Spinal cord (tissue), 9 donors: ENCODE measurements at regions not wholly inside any gene's neighbourhood (a gene's known extent, or its start where the extent isn't known, plus 50 kb on each side); places are given as distances from the start of the nearest gene placed in this dataset.
A peak's percentile ranks its signal among the peaks of the same experiment; 100 is the strongest.

Source experiments
- DNase-seq, 6 donors: peaks; one replicate each; pipeline versions ENCODE4 v3.0.0 to v3.0.0-alpha.2; 2013 to 2015; ENCODE audit warnings: low spot score in 6 of 6, low read depth in 4 of 6
- H3K27ac ChIP-seq: one replicate; pipeline ENCODE4 v1.5.1; 2013; ENCODE audit warnings: low read depth, low read length, control low read depth
- H3K27me3 ChIP-seq: one replicate; pipeline ENCODE4 v1.6.1; 2013; ENCODE audit warnings: low read length; ENCODE audit not compliant: control insufficient read depth, insufficient read depth
- H3K36me3 ChIP-seq: one replicate; pipeline ENCODE4 v1.6.1; 2013; ENCODE audit warnings: low read length; ENCODE audit not compliant: control insufficient read depth, insufficient read depth
- H3K4me1 ChIP-seq: one replicate; pipeline ENCODE4 v1.6.1; 2013; ENCODE audit warnings: low read length; ENCODE audit not compliant: control insufficient read depth, insufficient read depth
- H3K4me3 ChIP-seq: one replicate; pipeline ENCODE4 v1.5.1; 2013; ENCODE audit warnings: low read depth, low read length, control low read depth
- H3K9me3 ChIP-seq: one replicate; pipeline ENCODE4 v1.6.1; 2013; ENCODE audit warnings: low read length; ENCODE audit not compliant: control insufficient read depth, insufficient read depth
- WGBS: methylation state at CpG from one replicate; pipeline ENCODE4 v1.1.5; 2013; ENCODE audit warnings: missing lambda C conversion rate; ENCODE audit not compliant: insufficient coverage; 5-methylcytosine and 5-hydroxymethylcytosine counted together
- donor health status: healthy.

DNA sequence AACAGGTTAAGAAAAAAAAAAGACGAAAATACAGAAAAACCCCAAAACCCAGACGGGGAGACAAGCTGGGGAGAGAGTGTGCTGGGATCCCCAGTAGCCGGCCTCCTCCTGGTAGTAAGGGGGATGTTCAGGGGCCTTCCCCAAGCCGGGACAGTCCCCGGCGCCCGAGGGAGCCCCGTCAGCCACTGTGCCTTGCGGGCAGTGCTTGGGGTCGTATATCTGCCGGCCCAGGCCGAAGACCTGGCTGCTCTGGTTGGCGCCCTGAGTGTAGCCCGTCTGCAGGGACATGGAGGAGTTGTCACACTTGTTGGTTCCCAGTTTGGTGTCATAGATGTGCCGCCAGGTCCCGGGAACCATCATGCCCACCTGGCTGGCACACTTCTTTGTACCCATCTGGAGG is 287.2 kb upstream of the GADL1 start:
- Histone ChIP-seq H3K27ac (no peak overlapping the region), H3K9me3 (no peaks in the 10 kb centered on the region), H3K27me3 (no peaks in the 10 kb centered on the region), H3K4me1 (no peaks in the 10 kb centered on the region), H3K36me3 (no peaks in the 10 kb centered on the region), H3K4me3 (no peak overlapping the region)
- WGBS, result 98% methylated on average over 15 of the region's 16 CpGs
- DNase-seq, result no peak

DNA sequence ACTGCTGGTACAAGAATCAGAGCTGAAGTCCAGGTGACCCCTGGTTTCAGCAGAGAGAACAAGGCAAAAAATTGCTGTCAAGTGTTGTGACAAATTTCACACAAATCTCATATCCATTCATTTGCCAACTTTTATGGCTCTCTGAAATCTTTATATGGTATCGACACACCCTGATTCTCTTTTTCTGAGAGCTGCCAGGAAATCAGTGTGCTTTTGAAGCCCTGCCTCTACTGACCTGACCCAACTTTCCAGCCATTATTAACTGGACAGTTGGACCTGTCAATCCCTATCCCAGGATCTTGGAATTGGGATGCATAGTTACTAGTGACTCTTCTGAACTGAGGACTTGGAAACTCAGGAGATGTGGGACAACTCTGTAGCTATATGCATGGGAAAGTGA is 288.2 kb upstream of the GADL1 start:
- no peak overlapping the region for H3K27ac ChIP-seq
- no peak overlapping the region for H3K4me3 ChIP-seq
- no peaks in the 10 kb centered on the region for H3K36me3 ChIP-seq
- H3K4me1 ChIP-seq, result no peaks in the 10 kb centered on the region
- WGBS, result 100% methylated on average over 1 of the region's 1 CpG
- no peaks in the 10 kb centered on the region for H3K27me3 ChIP-seq
- H3K9me3 ChIP-seq, result no peaks in the 10 kb centered on the region
- no peak for DNase-seq

DNA sequence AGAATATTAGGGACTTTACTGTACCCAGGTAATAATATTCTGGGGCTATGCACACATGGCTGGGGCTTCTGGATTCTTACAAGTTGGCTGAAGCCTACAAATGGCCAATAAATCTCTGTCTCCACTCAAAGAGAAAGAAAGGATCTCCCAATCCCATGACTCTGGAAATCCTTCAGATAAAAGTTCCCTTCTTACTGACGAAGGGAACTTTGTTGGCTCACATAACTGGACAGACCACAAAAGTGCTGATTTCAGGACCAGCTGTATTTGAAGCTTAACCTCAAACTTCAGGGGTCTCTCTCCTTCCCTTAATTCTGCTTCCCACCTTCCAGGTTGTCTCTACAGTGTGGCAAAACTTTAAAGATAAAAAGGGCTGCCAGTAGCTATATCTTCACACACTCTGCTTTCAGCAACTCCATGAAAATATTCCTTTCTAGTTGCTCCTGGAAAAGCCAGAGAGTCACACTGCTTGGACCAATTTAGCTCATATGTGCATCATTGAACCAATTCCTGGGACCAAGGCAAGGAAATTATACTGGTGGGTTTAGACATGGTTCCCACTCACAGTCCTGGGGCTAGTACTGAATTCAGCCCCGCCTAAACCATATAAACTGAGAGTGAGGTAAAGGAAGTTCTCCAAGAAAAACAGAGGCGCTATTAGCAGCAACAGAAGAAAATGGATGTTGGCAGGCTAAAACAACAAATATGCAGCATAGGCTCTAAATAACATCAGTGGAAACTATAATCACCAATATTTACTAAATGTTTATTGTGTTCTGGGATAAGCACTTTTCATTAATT is 290.0 kb upstream of the GADL1 start:
- Histone ChIP-seq H3K27ac (no peak overlapping the region), H3K4me1 (peaks cover 3% of the 10 kb centered on the region), H3K36me3 (no peaks in the 10 kb centered on the region), H3K4me3 (no peak overlapping the region), H3K9me3 (no peaks in the 10 kb centered on the region), H3K27me3 (no peaks in the 10 kb centered on the region)
- 50% methylated on average over 1 of the region's 3 CpGs for WGBS
- no peak for DNase-seq

GRCh38 chr3:31185062-31185357 is 290.5 kb upstream of the GADL1 start:
- no peak for DNase-seq
- no peaks in the 10 kb centered on the region for H3K36me3 ChIP-seq
- no peaks in the 10 kb centered on the region for H3K27me3 ChIP-seq
- no peaks in the 10 kb centered on the region for H3K9me3 ChIP-seq
- H3K4me1 ChIP-seq, result peaks cover 3% of the 10 kb centered on the region
- H3K4me3 ChIP-seq, result no peak overlapping the region
- H3K27ac ChIP-seq, result no peak overlapping the region
- 100% methylated on average over 1 of the region's 2 CpGs for WGBS

DNA sequence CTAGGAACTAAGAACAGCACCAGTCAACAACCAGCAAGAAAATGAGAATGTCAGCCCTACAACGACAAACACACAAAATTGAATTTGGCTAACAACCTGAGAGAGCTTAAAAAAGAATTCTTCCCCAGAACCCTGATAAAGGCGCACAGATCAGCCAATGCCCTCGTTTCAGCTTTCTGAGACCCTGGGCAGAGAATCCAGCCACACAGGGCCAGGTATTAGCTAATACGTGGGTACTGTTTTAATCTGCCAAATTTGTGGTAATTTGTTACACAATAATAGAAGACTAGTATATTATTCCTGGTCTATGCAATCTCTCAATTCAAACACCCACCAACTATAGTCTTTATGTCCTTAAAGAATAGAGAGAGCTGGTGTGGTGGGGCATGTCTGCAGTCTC is 291.6 kb upstream of the GADL1 start:
- no peaks in the 10 kb centered on the region for H3K9me3 ChIP-seq
- H3K27me3 ChIP-seq, result no peaks in the 10 kb centered on the region
- H3K4me3 ChIP-seq, result no peak overlapping the region
- H3K36me3 ChIP-seq, result no peaks in the 10 kb centered on the region
- 100% methylated on average over 1 of the region's 4 CpGs for WGBS
- no peak overlapping the region for H3K27ac ChIP-seq
- H3K4me1 ChIP-seq, result peaks cover 3% of the 10 kb centered on the region
- DNase-seq, result no peak

GRCh38 chr3:31187380-31187779 is 292.9 kb upstream of the GADL1 start:
- no peak for DNase-seq
- Histone ChIP-seq H3K27ac (no peak overlapping the region), H3K27me3 (no peaks in the 10 kb centered on the region), H3K4me1 (peaks cover 3% of the 10 kb centered on the region), H3K4me3 (no peak overlapping the region), H3K9me3 (no peaks in the 10 kb centered on the region), H3K36me3 (no peaks in the 10 kb centered on the region)
- 83% methylated on average over 1 of the region's 1 CpG for WGBS

DNA sequence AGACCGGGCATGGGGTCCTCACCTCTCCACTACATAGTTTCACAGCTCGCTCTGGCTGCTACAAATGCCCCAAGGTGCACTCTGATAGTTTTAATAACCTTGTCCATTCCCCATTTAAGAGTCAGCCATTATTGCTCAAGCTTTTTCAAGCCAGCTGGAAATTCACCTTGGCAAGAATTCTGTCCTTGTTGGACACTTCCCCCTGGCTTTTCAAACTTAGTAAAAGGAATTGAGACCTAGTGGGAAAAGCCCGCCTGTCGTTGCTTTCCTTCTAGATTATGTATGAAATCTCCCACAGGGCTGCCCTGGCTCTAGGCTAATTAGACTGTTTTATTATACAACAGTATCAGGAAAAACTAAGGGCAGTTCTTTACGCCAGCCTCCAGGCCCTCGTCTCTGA is 293.7 kb upstream of the GADL1 start:
- no peaks in the 10 kb centered on the region for H3K9me3 ChIP-seq
- DNase-seq, result peak in 1 of 6 donors; percentile 72
- H3K27me3 ChIP-seq, result no peaks in the 10 kb centered on the region
- peaks cover 3% of the 10 kb centered on the region for H3K4me1 ChIP-seq
- H3K27ac ChIP-seq, result peak overlapping the region; percentile 6
- WGBS, result 46% methylated on average over 3 of the region's 6 CpGs
- H3K36me3 ChIP-seq, result no peaks in the 10 kb centered on the region
- no peak overlapping the region for H3K4me3 ChIP-seq

DNA sequence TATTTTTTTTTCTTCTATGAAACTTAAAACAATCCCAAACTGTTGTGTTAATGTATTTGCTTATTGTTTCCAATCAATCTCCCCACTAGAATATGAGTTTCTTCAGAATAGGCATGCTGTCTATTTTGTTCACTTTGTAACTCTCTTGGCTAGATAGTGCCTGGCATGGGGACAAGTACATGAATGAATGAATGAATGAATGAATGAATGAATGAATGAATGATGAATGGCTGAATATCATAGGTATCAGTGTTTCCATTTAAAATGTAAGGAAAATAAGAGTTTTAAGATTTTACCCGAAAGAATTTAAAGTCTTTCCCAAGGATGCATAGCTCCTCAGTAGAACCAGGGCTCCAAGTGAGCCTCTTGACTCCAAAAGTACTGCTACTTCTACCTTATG is 294.9 kb upstream of the GADL1 start:
- Histone ChIP-seq H3K36me3 (no peaks in the 10 kb centered on the region), H3K27me3 (no peaks in the 10 kb centered on the region), H3K4me1 (peaks cover 3% of the 10 kb centered on the region), H3K27ac (no peak overlapping the region), H3K4me3 (no peak overlapping the region), H3K9me3 (no peaks in the 10 kb centered on the region)
- no CpG with 5 or more reads among the region's 1 CpG for WGBS
- no peak for DNase-seq

GRCh38 chr3:31189971-31190370 is 295.5 kb upstream of the GADL1 start:
- peak in 1 of 6 donors; percentile 29 for DNase-seq
- Histone ChIP-seq H3K27ac (no peak overlapping the region), H3K27me3 (no peaks in the 10 kb centered on the region), H3K4me3 (no peak overlapping the region), H3K9me3 (no peaks in the 10 kb centered on the region), H3K4me1 (peaks cover 3% of the 10 kb centered on the region), H3K36me3 (no peaks in the 10 kb centered on the region)

- no peaks in the 10 kb centered on the region for H3K36me3 ChIP-seq
- no peaks in the 10 kb centered on the region for H3K9me3 ChIP-seq
- WGBS, result 82% methylated on average over 6 of the region's 6 CpGs
- H3K27ac ChIP-seq, result no peak overlapping the region
- no peak for DNase-seq
- H3K4me3 ChIP-seq, result no peak overlapping the region
- H3K27me3 ChIP-seq, result no peaks in the 10 kb centered on the region
- H3K4me1 ChIP-seq, result peaks cover 3% of the 10 kb centered on the region
Measured at GRCh38 chr3:31191354-31191753, 296.9 kb upstream of the GADL1 start.
